GM12878 (cell line): ENCODE measurements at regions not wholly inside any gene's neighbourhood (a gene's known extent, or its start where the extent isn't known, plus 50 kb on each side); places are given as distances from the start of the nearest gene placed in this dataset.

ENCODE experiments used
- ATF3 ChIP-seq: IDR thresholded peaks from 2 replicates; pipeline ENCODE4 v1.6.1; 2011; ENCODE audit warnings: low read depth, mild to moderate bottlenecking, low read length, moderate library complexity, borderline replicate concordance; ENCODE audit errors: extremely low read depth
- BRCA1 ChIP-seq: IDR thresholded peaks from 2 replicates; pipeline ENCODE4 v1.6.1; 2011; ENCODE audit warnings: low read depth, low read length, improper control_type of control experiment
- CTCF ChIP-seq, 3 experiments: IDR thresholded peaks in 2 of 3; conservative IDR thresholded peaks in 1 of 3; 2 replicates each; pipeline ENCODE4 v1.5.1; 2011; ENCODE audit warnings: low read depth in 3 of 3, low read length in 3 of 3, mild to moderate bottlenecking in 3 of 3, control low read depth in 2 of 3, moderate library complexity in 2 of 3, inconsistent platforms in 1 of 3, mixed read lengths in 1 of 3; ENCODE audit not compliant: control insufficient read depth in 2 of 3, insufficient read depth in 1 of 3; ENCODE audit errors: extremely low read depth in 1 of 3
- FOXK2 ChIP-seq: fragments of 450-650 bp; IDR thresholded peaks from 2 replicates; pipeline ENCODE4 v1.6.1; 2017; ENCODE audit warnings: mild to moderate bottlenecking, moderate library complexity
- MYC ChIP-seq: IDR thresholded peaks from 2 replicates; pipeline ENCODE4 v1.6.1; 2011; ENCODE audit warnings: mild to moderate bottlenecking, low read length, moderate library complexity, inconsistent platforms; ENCODE audit not compliant: insufficient read depth, insufficient replicate concordance, insufficient read length, severe bottlenecking
- PML ChIP-seq: IDR thresholded peaks from 2 replicates; pipeline ENCODE4 v1.6.1; 2012; ENCODE audit warnings: low read length, inconsistent platforms
- SIN3A ChIP-seq: IDR thresholded peaks from 2 replicates; pipeline ENCODE4 v1.6.1; 2012; ENCODE audit warnings: low read depth, low read length, improper control_type of control experiment

- TF ChIP-seq PML (no peak), SIN3A (no peak), CTCF (IDR thresholded peaks at IDR 0.05 in 2 of 3, conservative IDR thresholded peaks at IDR 0.05 in 1 of 3; ENCODE audit: control insufficient read depth in 2 of 3, extremely low read depth in 1 of 3, insufficient read depth in 1 of 3, low read depth in 3 of 3, low read length in 3 of 3) (no peak), FOXK2 (no peak), ATF3 (no peak), BRCA1 (no peak), MYC (no peak)
These were observed 89.2 kb downstream of the FAT3 start for GRCh38 chr11:92313784-92314183.
